PC-3 (cell line): ENCODE measurements at regions not wholly inside any gene's neighbourhood (a gene's known extent, or its start where the extent isn't known, plus 50 kb on each side); places are given as distances from the start of the nearest gene placed in this dataset.

ENCODE experiments used
- CTCF ChIP-seq: fragments of 300-600 bp; sonication (generic); conservative IDR thresholded peaks from 2 replicates; pipeline ENCODE4 v1.5.1; 2017; ENCODE audit warnings: antibody characterized with exemption, low read depth, mild to moderate bottlenecking, low read length
- EZH2 ChIP-seq: fragments of 300-600 bp; sonication (generic); IDR thresholded peaks from one replicate; pipeline ENCODE4 v1.6.1; 2017; ENCODE audit warnings: antibody characterized with exemption, mild to moderate bottlenecking, low read length; ENCODE audit not compliant: unreplicated experiment

GRCh38 chr2:239853706-239854327 is 171.3 kb downstream of the NDUFA10 start:
- TF ChIP-seq EZH2 (no peak), CTCF (no peak)
